KMS-11 (cell line): ENCODE measurements at regions not wholly inside any gene's neighbourhood (a gene's known extent, or its start where the extent isn't known, plus 50 kb on each side); places are given as distances from the start of the nearest gene placed in this dataset.

Source experiments
- H2AFZ ChIP-seq: fragments of 200-600 bp; sonication (generic); 2 replicates; pipeline ENCODE4 v1.6.1; 2016; ENCODE audit warnings: antibody characterized with exemption, mixed run types, low read depth
- H3K27ac ChIP-seq: fragments of 200-600 bp; sonication (generic); 2 replicates; pipeline ENCODE4 v1.6.1; 2016; ENCODE audit warnings: mild to moderate bottlenecking, mixed run types
- H3K27me3 ChIP-seq: fragments of 200-600 bp; sonication (generic); 2 replicates; pipeline ENCODE4 v1.6.1; 2017; ENCODE audit warnings: mild to moderate bottlenecking, low read depth, mixed run types, moderate library complexity; ENCODE audit not compliant: insufficient read depth
- H3K36me3 ChIP-seq: fragments of 200-600 bp; sonication (generic); 2 replicates; pipeline ENCODE4 v1.6.1; 2017; ENCODE audit warnings: mild to moderate bottlenecking, mixed run types; ENCODE audit not compliant: insufficient read depth
- H3K4me1 ChIP-seq: fragments of 200-600 bp; sonication (generic); 2 replicates; pipeline ENCODE4 v1.6.1; 2016; ENCODE audit warnings: mild to moderate bottlenecking, low read depth, mixed run types; ENCODE audit not compliant: poor library complexity, severe bottlenecking
- H3K4me2 ChIP-seq: fragments of 200-600 bp; sonication (generic); 2 replicates; pipeline ENCODE4 v1.7.0; 2016; ENCODE audit warnings: mild to moderate bottlenecking, mixed run types
- H3K4me3 ChIP-seq: fragments of 200-600 bp; sonication (generic); IDR thresholded peaks from 2 replicates; pipeline ENCODE4 v1.6.1; 2017; ENCODE audit warnings: low read depth, low read length, mixed read lengths; ENCODE audit not compliant: insufficient read depth
- H3K79me2 ChIP-seq: fragments of 200-600 bp; sonication (generic); 2 replicates; pipeline ENCODE4 v1.6.1; 2016; ENCODE audit warnings: low read depth, mixed run types; ENCODE audit not compliant: insufficient read depth
- H3K9ac ChIP-seq: fragments of 200-600 bp; sonication (generic); 2 replicates; pipeline ENCODE4 v1.6.1; 2016; ENCODE audit warnings: mild to moderate bottlenecking, mixed run types
- H4K20me1 ChIP-seq: fragments of 200-600 bp; sonication (generic); 2 replicates; pipeline ENCODE4 v1.6.1; 2016; ENCODE audit warnings: mild to moderate bottlenecking, mixed run types; ENCODE audit not compliant: insufficient read depth
- CTCF ChIP-seq: fragments of 200-600 bp; sonication (generic); conservative IDR thresholded peaks from 2 replicates; pipeline ENCODE4 v1.6.1; 2017; ENCODE audit warnings: low read depth, mild to moderate bottlenecking, antibody characterized with exemption, low read length, moderate library complexity, mixed read lengths

- H3K4me2 ChIP-seq: no peak overlapping the region
- no peaks in the 10 kb centered on the region for H3K27me3 ChIP-seq
- H3K36me3 ChIP-seq: no peaks in the 10 kb centered on the region
- no peaks in the 10 kb centered on the region for H4K20me1 ChIP-seq
- TF ChIP-seq CTCF: no peak
- no peak overlapping the region for H2AFZ ChIP-seq
- H3K27ac ChIP-seq: no peak overlapping the region
- H3K4me3 ChIP-seq: no peak overlapping the region
- no peaks in the 10 kb centered on the region for H3K79me2 ChIP-seq
- H3K4me1 ChIP-seq: no peaks in the 10 kb centered on the region
- H3K9ac ChIP-seq: no peak overlapping the region
Measured at GRCh38 chr2:145067549-145068030, 547.7 kb upstream of the ZEB2 start.

GRCh38 chr2:145066856-145067548 lies 547.1 kb upstream of the ZEB2 start:
- Histone ChIP-seq H3K27me3 (no peaks in the 10 kb centered on the region), H3K4me1 (no peaks in the 10 kb centered on the region), H4K20me1 (no peaks in the 10 kb centered on the region), H3K9ac (no peak overlapping the region), H3K27ac (no peak overlapping the region), H3K79me2 (no peaks in the 10 kb centered on the region), H2AFZ (no peak overlapping the region), H3K4me3 (no peak overlapping the region), H3K36me3 (no peaks in the 10 kb centered on the region), H3K4me2 (no peak overlapping the region)
- no peak for TF ChIP-seq CTCF

GRCh38 chr2:145066151-145066661 lies 546.3 kb upstream of the ZEB2 start:
- Histone ChIP-seq H4K20me1 (no peaks in the 10 kb centered on the region), H3K27me3 (no peaks in the 10 kb centered on the region), H3K36me3 (no peaks in the 10 kb centered on the region), H3K9ac (no peak overlapping the region), H3K4me2 (no peak overlapping the region), H3K79me2 (no peaks in the 10 kb centered on the region), H3K4me3 (no peak overlapping the region), H3K27ac (no peak overlapping the region), H2AFZ (no peak overlapping the region), H3K4me1 (no peaks in the 10 kb centered on the region)
- TF ChIP-seq CTCF: no peak

GRCh38 chr2:145065342-145065741 lies 545.4 kb upstream of the ZEB2 start:
- no peak overlapping the region for H3K4me3 ChIP-seq
- no peak for TF ChIP-seq CTCF
- H3K4me1 ChIP-seq: no peaks in the 10 kb centered on the region
- H3K9ac ChIP-seq: no peak overlapping the region
- H3K79me2 ChIP-seq: no peaks in the 10 kb centered on the region
- no peaks in the 10 kb centered on the region for H3K27me3 ChIP-seq
- H3K4me2 ChIP-seq: no peak overlapping the region
- H4K20me1 ChIP-seq: no peaks in the 10 kb centered on the region
- H3K27ac ChIP-seq: no peak overlapping the region
- H2AFZ ChIP-seq: no peak overlapping the region
- no peaks in the 10 kb centered on the region for H3K36me3 ChIP-seq
